ENCODE measurements at regions not wholly inside any gene's neighbourhood (a gene's known extent, or its start where the extent isn't known, plus 50 kb on each side); places are given as distances from the start of the nearest gene placed in this dataset.

DNA sequence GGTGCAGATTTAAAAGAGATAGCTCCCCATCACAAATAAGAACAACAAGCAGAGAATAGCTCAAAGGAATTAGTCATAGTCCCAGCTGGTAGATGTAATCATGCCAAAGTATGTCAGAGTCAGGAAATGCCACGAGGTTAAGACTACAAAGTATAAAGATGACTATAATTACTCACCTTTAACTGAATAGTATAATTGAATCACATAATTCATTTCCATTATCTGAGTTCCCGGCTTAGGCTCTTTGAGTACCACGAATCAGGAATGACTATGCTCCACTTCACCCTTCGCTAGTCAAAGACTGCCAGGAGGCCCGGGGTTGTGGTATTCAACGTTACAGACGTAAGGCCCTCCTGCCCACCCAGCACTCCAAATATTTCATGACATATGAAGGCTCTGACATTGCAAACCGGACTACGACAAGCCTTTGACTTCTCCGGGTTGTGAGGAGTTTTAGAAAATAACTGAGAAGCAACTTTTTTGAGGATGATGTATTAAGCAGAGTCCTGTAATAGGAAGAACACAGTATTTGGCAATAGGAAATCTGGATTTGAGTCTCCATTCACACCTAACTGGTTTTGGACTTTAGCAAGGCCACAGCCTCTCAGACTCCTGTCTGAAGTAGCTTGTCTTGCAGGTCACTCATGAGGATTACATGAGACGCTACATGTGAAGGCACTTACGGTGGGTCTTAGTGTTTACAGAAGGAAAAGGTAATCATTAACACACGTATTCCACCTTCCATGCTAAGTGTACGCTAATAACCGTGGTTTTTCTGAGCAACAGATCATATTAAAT is 64.6 kb downstream of the ENC1 start:
- TF ChIP-seq, protein P1, sequence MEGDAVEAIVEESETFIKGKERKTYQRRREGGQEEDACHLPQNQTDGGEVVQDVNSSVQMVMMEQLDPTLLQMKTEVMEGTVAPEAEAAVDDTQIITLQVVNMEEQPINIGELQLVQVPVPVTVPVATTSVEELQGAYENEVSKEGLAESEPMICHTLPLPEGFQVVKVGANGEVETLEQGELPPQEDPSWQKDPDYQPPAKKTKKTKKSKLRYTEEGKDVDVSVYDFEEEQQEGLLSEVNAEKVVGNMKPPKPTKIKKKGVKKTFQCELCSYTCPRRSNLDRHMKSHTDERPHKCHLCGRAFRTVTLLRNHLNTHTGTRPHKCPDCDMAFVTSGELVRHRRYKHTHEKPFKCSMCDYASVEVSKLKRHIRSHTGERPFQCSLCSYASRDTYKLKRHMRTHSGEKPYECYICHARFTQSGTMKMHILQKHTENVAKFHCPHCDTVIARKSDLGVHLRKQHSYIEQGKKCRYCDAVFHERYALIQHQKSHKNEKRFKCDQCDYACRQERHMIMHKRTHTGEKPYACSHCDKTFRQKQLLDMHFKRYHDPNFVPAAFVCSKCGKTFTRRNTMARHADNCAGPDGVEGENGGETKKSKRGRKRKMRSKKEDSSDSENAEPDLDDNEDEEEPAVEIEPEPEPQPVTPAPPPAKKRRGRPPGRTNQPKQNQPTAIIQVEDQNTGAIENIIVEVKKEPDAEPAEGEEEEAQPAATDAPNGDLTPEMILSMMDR (IDR thresholded peaks at IDR 0.05; ENCODE audit: low read length), result no peak
- no peak for TF ChIP-seq EZH2 (optimal IDR thresholded peaks at IDR 0.05; ENCODE audit: low read depth, low read length)
